Germinal center (tissue), 1 donor: ENCODE measurements at regions not wholly inside any gene's neighbourhood (a gene's known extent, or its start where the extent isn't known, plus 50 kb on each side); places are given as distances from the start of the nearest gene placed in this dataset.

Experiments
- DNase-seq: peaks from one replicate; pipeline ENCODE4 v3.0.0; 2012; ENCODE audit warnings: mixed read lengths, low spot score

GRCh38 chr11:15485432-15485831, 370.7 kb downstream of the INSC start:
- DNase-seq = no peak

- DNase-seq = no peak
Observed at GRCh38 chr11:15489281-15489680, 374.6 kb downstream of the INSC start.

GRCh38 chr11:15490535-15490934, 375.8 kb downstream of the INSC start:
- DNase-seq = no peak

GRCh38 chr11:15493066-15493465, 378.3 kb downstream of the INSC start:
- DNase-seq = no peak

GRCh38 chr11:15493921-15494620, 379.3 kb downstream of the INSC start:
- DNase-seq = no peak

DNA sequence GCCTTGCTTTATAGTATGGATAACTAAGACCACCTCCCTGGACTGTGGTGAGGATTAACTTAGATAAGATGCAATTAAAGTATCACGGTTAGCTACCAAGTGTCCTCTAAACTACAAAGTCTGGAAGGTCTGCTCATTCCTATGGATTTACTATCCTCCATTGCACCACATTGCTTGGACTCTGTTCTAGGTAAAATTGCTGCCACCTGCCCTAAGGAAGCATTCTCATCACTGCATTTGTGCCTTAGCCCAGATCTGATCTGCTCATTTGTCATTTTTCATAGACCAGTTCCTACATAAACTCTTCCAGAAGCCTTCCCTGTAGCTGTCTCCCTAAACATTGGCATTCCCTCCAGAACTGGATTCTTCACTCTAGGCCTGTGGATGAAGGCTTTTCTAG, 380.0 kb downstream of the INSC start:
- no peak for DNase-seq

DNA sequence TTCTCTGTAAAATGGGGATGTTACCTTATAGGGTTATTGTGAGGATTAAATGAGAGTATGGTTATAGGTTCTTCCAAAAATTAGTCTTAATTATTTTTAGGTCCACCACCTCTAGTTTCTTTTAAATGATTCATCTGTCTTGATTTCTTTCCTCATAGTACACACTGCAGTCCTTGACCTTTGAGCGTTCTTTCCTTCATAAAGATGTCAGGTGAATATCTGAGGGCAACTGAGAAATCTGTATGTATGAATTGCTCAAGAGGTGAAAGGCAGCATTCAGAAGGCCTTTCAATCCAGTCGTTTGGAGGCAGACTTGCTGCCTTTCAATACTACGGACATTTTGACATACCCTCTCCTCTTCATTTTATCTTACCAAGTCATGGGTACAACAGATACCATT, 380.7 kb downstream of the INSC start:
- DNase-seq = no peak

GRCh38 chr11:15497366-15497765, 382.6 kb downstream of the INSC start:
- DNase-seq = no peak

DNA sequence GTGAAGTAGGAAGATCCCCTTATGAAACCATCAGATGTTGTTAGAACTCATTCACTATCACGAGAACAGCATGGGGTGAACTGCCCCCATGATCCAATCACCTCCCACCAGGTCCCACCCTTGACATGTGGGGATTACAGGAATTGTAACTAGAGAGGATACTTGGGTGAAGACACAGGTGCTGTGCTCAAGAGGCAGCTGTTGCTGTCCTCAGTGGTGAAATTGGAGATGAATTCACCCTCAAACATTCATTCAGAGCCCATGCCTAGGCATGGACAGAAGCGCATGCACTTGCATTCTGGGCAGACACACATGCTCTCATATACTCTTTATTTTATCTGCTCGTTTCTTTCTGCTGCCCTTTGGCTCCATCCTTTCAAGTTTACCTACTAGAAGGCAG, 385.0 kb downstream of the INSC start:
- no peak for DNase-seq

DNA sequence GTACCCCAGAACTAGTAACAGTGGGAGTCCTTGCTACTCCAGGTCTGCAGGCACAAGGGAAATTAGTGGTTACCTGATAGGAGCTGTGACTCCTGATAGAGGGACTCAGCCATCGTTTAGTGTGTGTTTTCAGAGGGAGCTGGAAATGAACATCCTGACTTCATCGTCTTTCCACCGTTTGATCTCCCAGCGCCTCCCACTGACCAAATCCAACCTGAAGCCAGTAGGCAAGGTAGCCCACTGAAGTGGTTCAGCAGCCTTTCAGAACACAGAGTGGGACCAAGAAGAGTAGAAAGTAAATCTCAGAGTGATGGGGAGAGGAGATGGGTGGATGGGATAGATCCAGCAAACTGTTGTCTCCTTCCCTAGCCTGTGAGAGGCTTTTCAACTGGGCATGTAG, 385.9 kb downstream of the INSC start:
- DNase-seq = no peak

DNA sequence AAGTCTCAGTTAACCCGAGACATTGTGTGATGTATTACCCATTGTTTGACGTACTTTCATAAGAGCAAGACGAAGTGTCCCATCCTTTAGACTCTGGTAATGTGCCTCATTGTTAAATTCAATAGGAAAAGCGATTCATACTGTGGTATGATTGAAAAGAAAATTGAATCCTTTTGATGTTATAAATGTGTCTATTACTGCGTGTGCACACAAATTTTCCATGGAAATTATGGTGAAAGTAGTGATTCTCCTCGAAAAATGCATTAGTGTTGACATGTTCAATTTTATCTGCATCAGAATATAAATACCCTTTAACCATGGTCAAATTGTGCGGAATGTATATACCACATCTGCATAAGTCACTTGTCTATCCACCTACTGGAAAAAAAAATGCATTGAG, 386.8 kb downstream of the INSC start:
- DNase-seq = no peak

DNA sequence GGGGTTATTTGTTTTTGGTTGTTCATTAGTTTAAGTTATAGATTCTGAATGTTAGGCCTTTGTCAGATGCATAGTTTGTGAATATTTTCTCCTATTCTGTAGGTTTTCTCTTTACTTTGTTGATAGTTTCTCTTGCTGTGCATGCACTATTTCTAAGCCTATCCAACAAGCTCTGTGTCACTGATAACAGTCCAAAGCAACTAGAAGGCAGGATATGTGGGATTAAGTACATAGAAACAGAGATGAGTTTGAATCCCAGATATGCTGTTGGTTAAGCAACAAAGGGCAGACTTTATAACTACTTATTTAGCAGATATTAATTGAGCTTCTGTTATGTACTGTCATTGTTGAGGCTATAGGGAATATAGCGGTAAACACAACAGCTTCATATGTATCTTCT, 390.4 kb downstream of the INSC start:
- DNase-seq = no peak

DNA sequence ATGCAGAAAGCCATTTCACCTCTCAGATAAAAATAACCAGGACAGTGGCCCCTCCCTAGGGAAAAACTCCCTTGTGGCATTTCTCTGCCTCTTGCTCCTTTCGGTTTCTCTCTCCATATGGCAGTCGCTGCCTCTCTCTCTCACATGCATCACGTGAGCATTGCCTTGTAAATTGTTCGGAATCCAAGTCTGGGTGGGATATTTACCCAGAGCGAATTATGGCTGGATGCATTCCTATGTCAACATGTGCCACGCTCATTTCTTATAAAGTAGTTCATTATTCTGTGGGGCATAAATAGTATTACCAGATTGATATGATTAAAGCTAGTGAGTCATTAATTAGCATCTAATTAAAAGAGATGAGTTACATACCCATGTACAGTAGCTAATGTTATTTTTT, 392.9 kb downstream of the INSC start:
- no peak for DNase-seq

GRCh38 chr11:15509082-15509481, 394.4 kb downstream of the INSC start:
- DNase-seq = no peak

GRCh38 chr11:15519124-15519791, 404.5 kb downstream of the INSC start:
- DNase-seq = no peak

- DNase-seq = no peak
Observed at GRCh38 chr11:15519911-15520310, 405.2 kb downstream of the INSC start.

DNA sequence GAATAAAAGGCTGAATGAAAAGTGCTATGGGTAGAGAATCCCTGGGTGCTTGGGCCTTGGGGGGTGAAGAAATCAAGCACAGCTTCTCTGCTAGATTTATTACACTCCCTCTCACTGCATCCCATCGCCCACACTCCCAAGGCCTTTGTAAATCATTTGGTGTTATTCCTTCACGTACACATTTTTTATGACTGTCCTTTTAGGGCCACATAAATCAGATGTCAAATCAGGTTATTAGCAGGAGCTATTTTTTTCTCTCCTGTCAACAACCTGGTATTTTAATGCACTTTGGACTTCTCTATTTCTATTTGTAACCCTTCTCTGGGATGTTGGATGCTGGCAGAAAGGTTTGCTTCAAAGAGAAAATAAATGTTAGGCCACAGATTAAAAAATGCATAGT, 408.8 kb downstream of the INSC start:
- DNase-seq = no peak

- no peak for DNase-seq
Observed at GRCh38 chr11:15525582-15525981, 410.9 kb downstream of the INSC start.

- no peak for DNase-seq
Observed at GRCh38 chr11:15526032-15526431, 411.3 kb downstream of the INSC start.

DNA sequence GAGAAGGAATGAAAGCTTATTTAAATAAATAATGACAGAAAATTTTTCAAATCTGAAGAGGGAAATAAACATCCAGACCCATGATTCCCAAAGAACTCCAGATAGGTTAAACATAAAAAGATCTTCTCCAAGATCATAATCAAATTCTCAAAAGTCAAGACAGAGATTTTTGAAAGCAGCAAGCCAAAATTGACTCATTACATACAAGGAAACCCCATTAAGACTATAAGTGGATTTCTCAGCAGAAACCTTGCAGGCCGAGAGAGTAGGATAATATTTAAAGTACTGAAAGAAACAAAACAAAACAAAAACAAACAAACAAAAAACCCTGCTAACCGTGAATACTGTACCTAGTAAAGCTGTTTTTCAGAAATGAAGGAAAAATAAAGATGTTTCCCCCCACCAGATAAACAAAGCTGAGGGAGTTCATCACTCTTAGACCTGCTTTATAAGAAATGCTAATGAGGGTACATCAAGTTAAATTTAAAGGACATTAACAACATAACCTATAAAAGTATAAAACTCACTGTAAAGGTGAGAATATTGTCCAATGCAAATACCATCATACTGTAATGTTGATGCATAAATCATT, 412.2 kb downstream of the INSC start:
- no peak for DNase-seq

DNA sequence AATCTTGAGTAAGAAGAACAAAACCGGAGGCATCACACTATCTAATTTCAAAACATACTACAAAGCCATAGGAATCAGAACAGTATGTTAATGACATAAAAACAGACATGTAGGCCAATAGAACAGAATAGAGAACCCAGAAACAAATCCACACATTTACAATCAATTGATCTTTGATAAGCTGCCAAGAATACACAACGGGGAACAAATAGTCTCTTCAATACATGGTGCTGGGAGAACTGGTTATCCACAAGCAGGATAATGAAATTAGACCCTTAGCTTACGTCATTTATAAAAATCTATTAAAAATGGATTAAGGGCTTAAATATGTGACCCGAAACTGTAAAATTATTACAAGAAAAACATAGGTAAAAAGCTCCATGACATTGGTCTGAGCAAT, 417.7 kb downstream of the INSC start:
- no peak for DNase-seq

DNA sequence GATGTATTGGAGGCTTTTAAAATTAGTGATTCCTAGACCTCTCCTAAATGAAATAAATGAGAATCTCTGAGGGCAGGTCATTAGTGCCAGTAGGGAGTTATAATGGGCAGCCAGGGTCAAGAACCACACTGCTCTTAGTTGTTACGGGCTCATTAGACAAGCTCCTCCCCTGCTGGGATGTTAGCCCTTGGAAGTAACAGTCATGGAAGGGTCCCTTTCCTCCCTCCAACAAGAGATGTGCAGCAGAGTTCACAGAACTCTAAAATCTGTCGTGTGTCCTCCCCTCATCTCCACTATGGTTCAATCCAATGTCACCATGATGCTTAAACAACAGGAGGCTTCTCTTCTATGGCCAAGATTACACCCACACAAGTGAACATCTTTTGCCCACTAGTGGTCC, 419.5 kb downstream of the INSC start:
- no peak for DNase-seq

GRCh38 chr11:15535414-15535813, 420.7 kb downstream of the INSC start:
- no peak for DNase-seq

- no peak for DNase-seq
Observed at GRCh38 chr11:15536438-15536837, 421.7 kb downstream of the INSC start.
